HCEC 1CT (cell line): ENCODE measurements at regions not wholly inside any gene's neighbourhood (a gene's known extent, or its start where the extent isn't known, plus 50 kb on each side); places are given as distances from the start of the nearest gene placed in this dataset.

Source experiments
- DNase-seq: peaks from one replicate; pipeline ENCODE4 v3.0.0-alpha.2; 2017

DNA sequence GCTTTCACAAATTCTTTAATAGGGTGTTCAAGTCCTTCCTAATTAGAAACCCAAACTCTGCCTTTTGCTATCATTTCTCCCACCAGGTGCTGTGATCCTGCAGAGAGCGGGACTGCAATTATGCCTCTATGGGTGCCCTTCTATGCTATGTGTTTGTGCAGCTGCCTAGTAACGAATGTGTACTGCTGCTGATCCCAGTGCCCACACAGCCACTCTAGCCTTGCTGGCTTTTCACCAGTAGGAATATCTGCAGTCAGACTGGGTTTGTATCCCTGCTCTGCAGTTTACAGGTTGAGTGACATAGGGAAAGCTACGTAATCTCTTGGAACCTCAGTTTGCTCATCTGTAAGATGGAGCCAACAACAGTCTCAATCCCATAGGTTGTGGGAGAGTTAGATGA lies 179.6 kb upstream of the IRX3 start:
- DNase-seq: no peak

DNA sequence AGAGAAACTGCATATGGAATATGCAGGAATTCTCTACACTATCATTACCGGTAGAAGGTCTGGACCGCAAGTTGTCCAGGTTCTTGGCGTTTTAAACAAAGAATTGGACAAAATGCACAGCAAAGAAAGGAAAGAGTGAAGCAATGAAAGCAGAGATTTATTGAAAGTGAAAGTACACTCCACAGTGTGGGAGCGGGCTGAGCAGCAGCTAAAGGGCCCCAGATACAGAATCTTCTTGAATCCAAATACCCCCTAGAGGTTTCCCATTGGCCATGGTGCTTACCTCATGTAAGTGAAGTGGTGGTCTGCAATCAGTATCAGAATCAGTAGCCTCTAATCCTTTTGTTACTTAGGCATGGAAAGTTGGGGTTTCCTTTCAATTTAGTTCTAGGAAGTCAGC lies 178.5 kb upstream of the IRX3 start:
- DNase-seq: no peak

DNA sequence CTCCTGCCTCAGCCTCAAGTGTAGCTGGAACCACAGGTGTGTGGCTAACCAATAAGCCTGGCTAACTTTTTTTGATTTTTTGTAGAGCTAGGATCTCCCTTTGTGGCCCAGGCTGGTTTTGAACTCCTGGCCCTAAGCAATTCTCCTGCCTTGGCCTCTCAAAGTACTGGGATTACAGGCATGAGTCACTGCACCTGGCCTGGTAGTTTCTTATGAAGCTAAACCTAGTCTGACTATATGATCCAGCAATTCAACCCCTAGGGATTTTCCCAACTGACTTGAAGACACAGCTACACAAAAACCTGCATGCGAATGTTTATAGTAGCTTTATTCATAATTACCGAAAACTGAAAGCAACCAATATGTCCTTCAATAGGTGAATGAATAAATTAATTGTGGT lies 176.2 kb upstream of the IRX3 start:
- DNase-seq: no peak

DNA sequence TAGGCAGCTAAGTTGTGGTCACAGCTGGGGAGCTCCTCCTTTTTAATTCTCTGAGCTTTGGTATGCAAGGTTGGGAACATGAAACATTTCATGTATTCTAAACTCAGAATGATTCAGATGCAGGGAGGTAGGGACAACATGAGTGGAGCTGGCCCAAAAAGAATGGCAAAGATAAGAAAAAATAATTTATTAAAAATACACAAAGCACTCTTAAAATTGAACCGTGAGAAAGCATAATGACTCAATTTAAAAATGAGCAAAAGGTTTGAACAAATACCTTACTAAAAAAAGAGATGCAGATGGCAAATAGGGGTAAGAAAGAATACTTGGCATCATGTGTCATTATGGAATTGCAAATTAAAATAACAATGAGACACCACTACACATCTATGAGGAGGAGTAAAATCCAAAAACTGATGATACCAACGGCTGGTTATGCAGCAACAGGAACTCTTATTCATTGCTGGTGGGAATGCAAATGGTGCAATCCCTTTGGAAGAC lies 175.6 kb upstream of the IRX3 start:
- no peak for DNase-seq

DNA sequence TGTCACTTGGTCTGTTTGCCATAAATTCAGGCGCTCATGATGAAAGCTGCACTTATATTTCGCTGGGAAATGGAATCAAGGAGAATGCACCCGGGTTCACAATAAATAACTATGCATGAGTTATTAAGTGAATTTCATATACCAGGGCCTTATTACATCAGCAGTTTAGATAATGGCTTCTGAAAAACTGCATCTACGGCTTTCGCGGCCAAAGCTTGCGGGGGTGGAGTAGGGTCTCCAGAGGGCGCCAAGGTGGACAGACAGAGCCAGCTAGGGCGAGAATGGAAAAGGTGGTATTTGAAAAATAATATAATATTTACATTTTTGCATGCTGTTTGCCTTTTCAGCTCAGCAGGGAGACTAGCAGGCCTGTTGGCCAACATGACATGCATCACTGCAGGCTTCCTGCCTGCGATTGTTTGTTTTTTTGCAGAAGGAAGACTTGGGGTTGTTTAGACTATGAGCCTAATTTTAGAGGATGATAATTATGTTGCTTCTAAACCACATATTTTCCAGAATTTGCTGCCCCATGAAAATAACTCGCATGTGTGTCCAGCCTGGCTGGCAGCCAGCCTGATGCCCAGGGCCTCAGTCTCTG lies 173.8 kb upstream of the IRX3 start:
- no peak for DNase-seq

DNA sequence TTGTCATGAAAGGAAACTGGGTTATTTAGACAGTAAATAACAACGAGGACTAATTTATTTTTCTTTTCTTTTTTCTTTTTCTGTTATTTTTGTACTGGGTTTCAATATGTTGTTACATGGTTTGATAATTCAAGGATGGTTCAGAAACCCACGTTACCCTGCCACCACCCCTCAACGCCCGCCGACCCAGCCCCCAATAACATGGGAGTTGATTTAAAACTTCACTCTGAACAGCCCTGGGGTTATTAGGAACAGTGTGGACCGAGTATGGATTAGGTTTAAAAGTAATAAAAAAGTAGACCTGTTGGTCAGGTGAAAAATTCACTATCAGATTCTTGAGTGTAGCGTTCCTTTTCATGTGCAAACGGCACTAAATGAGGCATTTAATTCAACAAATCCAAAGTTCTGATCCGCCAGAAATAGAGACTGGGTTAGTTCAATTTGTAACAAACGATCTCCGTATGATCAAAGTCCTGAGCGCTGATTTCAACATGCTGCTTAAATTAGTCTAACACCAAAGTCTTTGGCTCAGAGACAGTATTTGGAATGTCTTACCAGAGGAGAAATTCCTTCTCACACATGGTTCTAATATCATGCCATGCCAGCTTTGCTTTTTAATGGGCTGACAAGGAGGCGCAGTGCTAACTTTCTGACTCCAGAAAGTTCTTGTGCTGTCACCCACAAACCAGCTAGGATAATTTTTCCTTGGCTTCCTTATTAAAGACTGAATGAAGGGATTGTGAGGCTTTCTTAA lies 173.1 kb upstream of the IRX3 start:
- DNase-seq: no peak

DNA sequence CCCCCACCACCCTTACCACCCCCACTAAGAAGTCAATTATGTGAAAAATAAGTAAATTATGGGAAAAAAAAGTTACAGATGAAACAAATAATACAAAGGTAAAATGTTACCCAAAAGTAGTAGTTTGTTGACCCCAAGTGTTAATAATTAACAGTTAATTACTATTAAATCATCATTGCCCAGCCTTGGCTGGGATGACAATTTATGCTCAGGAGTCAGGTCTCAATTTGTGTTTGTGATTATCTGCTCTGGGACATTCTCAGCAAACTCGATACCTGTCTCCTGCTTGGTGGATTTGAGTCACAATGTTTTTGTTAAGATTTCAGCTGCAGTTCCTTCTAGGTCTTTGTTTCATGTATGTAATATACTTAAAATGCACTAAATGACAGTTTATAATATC lies 172.3 kb upstream of the IRX3 start:
- DNase-seq: no peak

DNA sequence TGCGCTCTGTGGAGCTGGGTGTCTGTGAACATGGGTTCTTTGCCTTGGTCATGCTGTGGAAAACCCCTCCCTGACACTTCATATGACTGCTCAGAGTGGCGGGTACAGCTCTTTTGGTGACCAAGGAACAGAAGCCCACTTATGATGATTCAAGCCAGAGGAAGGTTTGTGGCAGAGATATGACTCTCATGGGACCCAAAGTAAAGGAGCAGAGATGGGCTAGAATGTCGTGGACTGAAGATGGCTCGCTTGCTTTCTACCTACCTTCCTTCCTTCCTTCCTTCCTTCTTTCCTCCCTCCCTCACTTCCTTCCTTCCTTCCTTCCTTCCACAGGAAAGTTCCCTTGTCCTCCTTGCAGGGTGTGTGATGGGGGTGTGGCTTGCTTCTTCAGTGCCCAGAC lies 169.7 kb upstream of the IRX3 start:
- DNase-seq: no peak

DNA sequence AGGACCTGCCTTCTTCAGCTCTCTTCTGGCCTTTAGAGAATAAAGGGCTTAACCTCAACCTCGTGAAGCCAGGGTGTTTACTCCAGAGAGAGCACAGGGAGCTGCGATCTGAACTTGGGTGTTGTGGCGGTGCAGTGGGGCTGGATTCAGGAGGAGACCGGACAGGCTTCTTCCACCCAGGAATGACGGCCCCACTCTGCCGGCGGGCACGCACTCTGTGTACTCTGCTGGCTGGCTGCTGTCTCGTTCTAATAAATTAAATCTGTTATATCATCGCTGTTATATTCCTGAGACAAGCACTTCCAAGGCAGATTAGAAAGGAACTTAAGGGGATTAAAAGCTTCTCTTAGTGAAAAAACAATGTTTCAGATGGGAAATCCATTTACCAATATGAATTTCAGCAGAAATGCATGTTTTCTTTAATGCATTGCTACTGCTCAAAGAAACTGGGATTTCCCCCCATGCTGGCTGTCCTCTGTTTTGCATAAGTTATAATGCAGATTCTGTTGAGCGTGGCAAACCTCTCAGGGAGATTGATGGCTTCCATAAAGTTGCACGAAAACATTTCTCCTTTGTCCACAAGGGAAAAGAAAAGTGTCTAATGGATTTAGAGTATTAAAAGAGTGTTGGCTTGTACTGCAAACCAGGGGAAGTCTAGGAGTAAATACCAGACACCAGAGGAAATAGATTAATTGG lies 168.6 kb upstream of the IRX3 start:
- DNase-seq: no peak

DNA sequence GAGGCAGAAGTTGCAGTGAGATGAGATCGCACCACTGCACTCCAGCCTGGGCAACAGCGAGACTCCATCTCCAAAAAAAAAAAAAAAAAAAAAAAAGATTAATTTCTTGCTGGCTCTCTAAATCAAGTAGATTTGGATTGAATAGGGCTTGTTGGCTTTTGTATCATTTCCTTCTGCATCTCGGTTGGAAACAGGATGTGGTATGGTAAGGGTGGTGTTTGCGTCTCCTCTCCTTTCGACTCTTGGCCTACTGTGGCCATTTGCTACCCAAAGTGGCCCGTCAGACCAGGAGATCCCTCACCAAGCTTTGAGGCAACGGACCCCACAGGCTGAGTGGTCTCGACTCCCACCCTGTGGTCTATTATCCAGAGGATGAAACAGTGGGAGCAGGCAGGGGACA lies 168.0 kb upstream of the IRX3 start:
- DNase-seq: no peak

DNA sequence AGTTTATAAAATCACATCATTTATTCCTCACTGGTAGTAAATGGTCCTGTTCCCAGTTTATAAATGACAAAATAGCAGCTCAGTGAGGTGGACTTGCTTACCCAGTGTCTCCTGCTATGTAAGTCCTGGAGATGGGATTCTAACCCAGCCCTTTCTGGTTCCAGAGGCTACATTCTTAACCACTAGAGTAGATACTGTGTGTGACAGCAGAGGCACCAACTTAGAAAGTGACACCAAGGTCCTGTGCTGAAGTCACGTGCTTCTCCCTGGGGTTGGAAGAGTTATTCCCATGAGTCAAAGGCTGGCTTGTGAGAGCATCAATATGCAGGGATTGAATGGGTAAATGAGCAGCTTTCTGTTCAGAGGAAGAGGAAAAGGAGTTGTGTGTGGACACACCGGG lies 167.3 kb upstream of the IRX3 start:
- DNase-seq: no peak

DNA sequence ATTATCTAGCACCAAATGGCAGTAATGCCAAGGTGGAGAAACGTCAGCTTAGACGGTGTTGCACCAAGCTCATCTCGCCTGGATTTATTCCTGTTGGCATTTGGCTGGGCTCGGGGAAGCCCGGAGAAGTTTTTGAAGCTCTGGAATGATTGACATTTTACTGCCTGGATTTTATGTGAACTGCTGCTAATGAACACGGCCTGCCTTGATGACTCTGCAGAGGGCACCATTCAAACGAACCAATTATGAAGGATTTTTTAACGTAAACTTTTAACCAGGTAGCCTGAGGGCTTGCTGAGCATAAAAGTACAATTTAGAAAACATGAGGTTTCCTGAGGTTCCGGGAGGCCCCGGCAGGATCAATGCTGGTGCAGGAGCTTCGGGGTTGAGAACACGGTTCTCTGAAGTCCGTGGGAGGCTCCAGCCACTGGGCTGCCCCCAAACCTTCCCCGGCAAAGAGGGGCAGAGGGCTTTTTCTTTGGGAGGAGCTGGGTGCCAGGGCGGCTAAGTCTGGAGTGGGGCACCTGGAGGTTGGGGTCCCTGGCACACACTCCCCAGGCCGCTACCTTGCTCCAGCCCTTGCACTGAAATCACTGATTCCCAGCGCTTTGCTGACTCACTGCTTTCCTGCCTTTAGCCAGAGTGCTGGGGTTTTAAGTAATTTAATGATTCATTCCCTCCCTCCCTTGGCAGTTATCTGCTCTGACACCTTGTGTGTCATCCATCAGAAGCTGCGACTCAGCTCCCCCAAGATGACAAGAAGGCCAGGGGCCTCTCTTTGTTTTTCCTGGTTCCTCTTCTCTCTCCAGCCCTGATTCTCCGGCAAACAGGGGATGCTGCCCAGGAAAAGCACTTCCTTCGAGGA lies 161.2 kb upstream of the IRX3 start:
- DNase-seq: peak; percentile 45

DNA sequence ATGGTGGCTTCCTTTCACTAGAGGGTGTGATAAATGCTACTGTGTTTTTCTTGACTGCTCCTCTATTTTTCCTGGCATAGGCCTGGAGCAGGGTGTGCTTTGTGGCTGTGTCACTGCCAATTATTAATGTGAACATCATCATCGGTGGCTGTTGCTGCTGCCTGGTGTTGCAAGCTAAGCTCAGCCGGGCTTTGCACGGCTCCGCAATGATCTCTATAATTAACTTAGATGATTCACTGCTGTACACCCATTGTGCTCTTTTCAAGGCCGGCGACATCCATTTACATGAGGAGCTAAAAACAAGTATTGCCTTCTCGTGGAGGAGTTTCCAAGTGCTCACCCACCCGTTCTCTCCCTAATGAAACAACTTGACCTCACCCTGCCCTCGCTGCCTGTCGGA lies 160.1 kb upstream of the IRX3 start:
- DNase-seq: peak; percentile 4

DNA sequence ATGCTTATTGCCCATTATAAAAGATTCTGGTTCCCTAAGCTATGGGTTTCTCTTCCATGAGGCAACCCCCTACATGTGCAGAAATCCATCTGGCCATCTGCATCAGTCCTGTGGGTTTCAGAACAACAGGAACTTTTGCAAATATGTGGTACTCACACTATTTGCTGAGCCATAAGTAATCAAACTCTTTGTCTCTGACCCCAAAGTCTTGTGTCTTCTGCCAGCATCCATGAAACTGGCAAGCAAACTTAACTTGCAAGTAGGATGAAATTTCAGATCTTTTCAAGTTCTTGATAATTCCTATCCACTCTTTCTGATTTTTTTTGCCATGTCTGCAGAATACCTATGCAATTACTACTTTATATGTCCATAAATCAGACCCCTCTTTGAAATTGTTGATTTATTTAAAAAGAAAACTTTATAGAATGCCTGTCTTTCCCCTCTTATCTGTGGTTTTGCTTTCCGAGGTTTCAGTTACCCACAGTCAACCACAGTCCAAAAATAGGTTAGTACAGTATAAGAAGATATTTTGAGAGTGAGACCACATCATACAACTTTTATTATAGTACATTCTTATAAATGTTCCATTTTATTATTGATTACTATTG lies 158.4 kb upstream of the IRX3 start:
- DNase-seq: no peak

DNA sequence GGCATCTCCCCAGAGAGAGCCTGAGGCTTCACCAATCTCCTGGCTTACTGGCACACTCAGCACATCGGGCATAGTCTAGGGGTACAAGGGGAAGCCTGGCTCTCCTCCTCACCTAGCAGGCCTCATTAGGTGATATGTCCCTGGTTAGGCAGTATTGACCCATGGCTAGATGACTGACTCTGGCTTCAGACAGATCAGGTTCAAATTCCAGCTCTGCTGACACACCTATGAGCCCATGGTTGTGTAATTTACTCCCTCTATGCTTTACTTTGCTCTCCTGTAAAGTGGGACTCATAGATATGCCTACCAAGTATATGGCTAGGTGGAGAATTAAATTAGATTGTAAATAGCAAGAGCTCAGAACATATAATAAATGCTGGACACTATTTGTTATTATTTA lies 157.3 kb upstream of the IRX3 start:
- DNase-seq: no peak

DNA sequence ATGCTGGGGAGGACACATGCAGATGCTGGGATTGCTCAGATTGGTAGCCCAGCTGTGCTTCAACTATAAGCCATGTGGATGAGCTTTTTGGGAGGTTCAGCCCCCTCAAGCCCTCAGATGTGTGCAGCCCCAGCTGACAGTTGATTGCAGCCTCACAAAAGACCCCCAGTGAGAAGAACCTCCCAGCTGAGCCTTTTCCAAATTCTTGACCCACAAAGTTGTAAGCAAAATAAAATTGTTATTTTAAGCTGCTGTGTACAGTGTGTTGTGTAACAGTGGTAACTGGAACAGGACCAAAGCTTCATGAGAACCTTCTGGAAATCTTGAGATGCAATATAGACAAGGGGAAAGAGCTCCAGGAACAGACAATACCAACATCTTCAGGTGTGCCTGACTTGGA lies 156.8 kb upstream of the IRX3 start:
- no peak for DNase-seq

DNA sequence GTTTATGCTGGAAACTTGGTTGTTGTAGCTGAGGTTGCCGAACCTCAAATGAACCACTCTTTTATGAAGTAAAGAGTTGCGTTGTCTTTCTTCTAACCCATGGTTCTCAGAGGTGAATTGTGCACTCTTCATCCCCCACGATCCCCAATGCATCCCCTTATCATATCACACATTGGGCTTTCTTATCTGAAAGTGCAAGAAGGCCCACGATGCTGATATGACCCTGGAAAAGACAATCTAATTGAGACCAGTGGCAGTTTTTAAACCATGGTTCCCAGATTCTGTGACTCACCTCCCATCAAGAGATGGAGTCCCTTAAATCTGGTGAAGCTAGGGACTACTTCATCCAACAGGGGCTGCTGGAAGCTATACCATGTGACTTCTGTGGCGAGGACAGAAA lies 156.3 kb upstream of the IRX3 start:
- DNase-seq: no peak

DNA sequence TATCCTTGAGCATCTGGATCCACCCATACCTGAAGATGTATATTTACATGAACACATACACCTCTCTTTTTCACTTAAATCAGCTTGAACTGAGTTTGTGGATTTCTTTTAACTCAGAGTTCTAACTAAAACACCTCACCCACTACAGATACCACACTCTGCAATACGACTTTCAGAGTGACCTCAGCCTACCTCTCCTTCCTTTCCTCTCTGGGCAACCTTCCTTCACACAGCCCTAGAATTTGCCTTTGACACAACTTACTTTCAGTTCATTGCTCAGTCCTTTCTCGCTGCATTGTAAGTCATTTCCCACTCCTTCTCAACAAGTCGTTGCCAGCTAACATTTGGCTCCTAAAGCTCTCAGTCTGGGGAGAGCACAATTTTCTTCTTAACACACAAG lies 151.9 kb upstream of the IRX3 start:
- no peak for DNase-seq

DNA sequence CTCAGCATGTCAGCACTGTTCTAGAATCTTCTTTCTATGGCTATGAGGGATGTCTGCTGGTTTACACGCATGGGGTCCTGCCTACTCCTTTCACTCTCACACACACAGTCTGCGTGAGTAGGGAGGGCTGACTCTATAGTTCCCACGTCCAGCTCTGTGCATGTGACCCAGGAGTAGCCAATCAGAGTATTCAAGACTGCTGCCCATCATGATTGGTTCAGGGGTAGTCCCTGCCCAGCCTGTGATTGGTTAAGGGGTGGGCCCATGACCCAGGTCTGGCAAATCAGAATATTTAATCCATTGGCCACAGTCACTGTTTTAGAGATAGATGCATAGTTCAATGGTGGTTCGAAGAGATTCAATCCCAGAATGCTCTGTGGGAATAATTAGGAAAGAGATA lies 151.3 kb upstream of the IRX3 start:
- no peak for DNase-seq

DNA sequence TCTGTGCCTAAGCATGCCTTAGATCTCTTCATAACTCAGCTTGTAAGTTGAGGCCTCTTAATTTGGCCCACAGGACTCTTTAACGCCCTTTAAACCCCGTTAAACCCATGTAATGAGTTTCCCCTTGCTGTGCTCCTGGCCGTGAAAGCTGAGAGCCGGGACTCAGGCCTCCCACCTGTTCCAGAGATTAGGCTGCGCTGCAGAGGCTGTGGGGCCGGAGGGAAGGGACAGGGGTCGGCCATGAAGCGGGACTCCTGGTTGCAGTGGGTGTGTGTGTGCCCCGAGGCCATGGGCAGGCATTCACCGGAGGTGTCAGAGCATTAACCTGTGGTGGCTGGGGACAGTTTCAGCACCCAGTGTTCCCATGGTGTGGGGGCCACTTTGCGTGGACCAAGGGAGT lies 150.8 kb upstream of the IRX3 start:
- DNase-seq: no peak

DNA sequence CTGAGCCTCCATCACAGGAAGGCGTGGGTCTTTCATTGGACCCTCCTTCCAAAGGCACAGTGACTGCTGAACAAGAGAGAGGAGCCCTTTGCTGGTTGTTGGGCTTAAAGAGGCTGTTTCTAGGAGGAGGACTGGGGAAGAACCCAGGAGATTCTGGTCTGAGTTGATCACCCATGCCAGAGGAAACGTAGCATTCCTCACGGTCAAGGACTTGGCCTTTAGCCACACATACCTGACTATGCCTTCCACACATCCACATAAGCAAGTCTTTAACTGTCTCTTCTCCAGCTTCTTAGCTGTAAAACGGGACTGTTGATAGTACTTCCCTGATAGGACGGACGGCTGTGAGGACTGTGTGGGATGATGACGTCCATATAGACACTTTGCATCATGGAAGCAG lies 149.8 kb upstream of the IRX3 start:
- no peak for DNase-seq

DNA sequence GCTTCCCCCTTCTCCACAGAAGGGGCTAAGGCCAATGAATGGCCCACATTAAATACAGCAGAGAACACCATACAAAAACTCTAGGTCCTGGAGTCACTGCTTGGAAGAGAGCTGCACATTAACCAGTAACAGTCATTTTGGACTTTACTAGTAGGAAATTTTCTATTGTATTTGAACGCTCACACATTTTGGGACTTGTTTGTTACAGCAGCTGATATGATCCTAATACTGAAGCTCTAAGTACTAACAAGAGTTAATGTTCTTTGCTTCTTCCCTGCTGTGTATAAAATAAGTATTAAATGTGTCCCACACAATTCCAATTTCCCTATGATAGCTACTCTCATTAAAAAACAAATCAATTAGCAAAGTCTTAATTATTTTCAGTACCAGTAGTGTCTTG lies 148.3 kb upstream of the IRX3 start:
- DNase-seq: no peak

DNA sequence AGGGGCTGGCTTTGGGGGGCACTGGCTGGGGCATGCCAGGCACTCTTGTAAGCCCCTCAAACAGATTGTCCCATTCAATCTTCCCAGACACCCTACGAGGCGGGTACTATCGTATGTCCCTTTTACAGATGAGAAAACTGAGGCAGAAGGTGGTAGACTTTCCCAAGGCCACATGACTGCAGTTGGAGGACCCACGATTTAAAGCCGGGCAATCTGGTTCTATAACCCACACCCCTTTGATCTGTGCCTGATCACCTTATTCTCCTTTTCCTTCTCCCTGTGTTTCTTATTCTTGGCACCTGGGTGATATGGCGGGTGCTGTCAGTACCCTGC lies 146.3 kb upstream of the IRX3 start:
- DNase-seq: no peak
